ENCODE measurements at regions not wholly inside any gene's neighbourhood (a gene's known extent, or its start where the extent isn't known, plus 50 kb on each side); places are given as distances from the start of the nearest gene placed in this dataset.

GRCh38 chr6:141158740-141159139, 974.0 kb upstream of the GJE1 start:
- POLR2A ChIA-PET, result no interaction called here
- no peak for DNase-seq (ENCODE audit: extremely low spot score)
- no peak for TF ChIP-seq CTCF (IDR thresholded peaks at IDR 0.05; ENCODE audit: control extremely low read depth, extremely low read depth, low read depth, missing control alignments)
- CTCF ChIA-PET, result no interaction called here

- no peak for DNase-seq (ENCODE audit: extremely low spot score)
- ChIA-PET POLR2A (interaction anchor here (0.6 kb wide), 1 partner anchor 11 kb away, joined by 6 read pairs; no protein-coding TSS in a partner anchor), CTCF (no interaction called here)
- TF ChIP-seq CTCF (IDR thresholded peaks at IDR 0.05; ENCODE audit: control extremely low read depth, extremely low read depth, low read depth, missing control alignments), result no peak
Observed at GRCh38 chr6:141153563-141153962, 979.2 kb upstream of the GJE1 start.

GRCh38 chr6:141152951-141153350, 979.8 kb upstream of the GJE1 start:
- DNase-seq (ENCODE audit: extremely low spot score), result no peak
- POLR2A ChIA-PET, result no interaction called here
- no peak for TF ChIP-seq CTCF (IDR thresholded peaks at IDR 0.05; ENCODE audit: control extremely low read depth, extremely low read depth, low read depth, missing control alignments)
- CTCF ChIA-PET, result no interaction called here

GRCh38 chr6:141151710-141152417, 980.9 kb upstream of the GJE1 start:
- DNase-seq (ENCODE audit: extremely low spot score), result no peak
- POLR2A ChIA-PET, result no interaction called here

GRCh38 chr6:141141870-141142269, 990.9 kb upstream of the GJE1 start:
- ChIA-PET CTCF (no interaction called here), POLR2A (no interaction called here)
- DNase-seq (ENCODE audit: extremely low spot score), result no peak
- TF ChIP-seq CTCF (IDR thresholded peaks at IDR 0.05; ENCODE audit: control extremely low read depth, extremely low read depth, low read depth, missing control alignments), result no peak

More at GRCh38 chr6:141151710-141152417, 980.9 kb upstream of the GJE1 start:
- CTCF ChIA-PET, result no interaction called here
- TF ChIP-seq CTCF (IDR thresholded peaks at IDR 0.05; ENCODE audit: control extremely low read depth, extremely low read depth, low read depth, missing control alignments), result no peak

- POLR2A ChIA-PET, result no interaction called here
- DNase-seq (ENCODE audit: extremely low spot score), result no peak
- CTCF ChIA-PET, result interaction anchor here (1.3 kb wide), 1 partner anchor 15 kb away, joined by 3 read pairs; no protein-coding TSS in a partner anchor
- TF ChIP-seq CTCF (IDR thresholded peaks at IDR 0.05; ENCODE audit: control extremely low read depth, extremely low read depth, low read depth, missing control alignments), result no peak
Observed at GRCh38 chr6:141140905-141141304, 991.8 kb upstream of the GJE1 start.
